B cell (primary cell): ENCODE measurements at regions not wholly inside any gene's neighbourhood (a gene's known extent, or its start where the extent isn't known, plus 50 kb on each side); places are given as distances from the start of the nearest gene placed in this dataset.

Source experiments
- ATAC-seq: fragments of 200-7000 bp; cut with Tn5 transposase; one replicate; pipeline ENCODE4 v1.10.0; 2021; ENCODE audit warnings: low read depth, mild to moderate bottlenecking, moderate number of reproducible peaks, moderate library complexity
- CTCF ChIA-PET: fragments of 350-600 bp; sonication (Branson Sonifier 250); formaldehyde crosslinking; loops from one replicate; lab custom pipeline; 2021; ENCODE audit warnings: antibody characterized with exemption, inconsistent platforms; lab: Charles Lee
- POLR2A ChIA-PET: fragments of 350-600 bp; sonication (Branson Sonifier 250); formaldehyde crosslinking; loops from one replicate; lab custom pipeline; 2021; ENCODE audit warnings: antibody characterized with exemption; lab: Charles Lee
- DNase-seq: peaks from one replicate; pipeline ENCODE4 v3.0.0; 2013
- H2AFZ ChIP-seq: 2 replicates; pipeline ENCODE4 v1.6.1; 2012; ENCODE audit warnings: mild to moderate bottlenecking, low read depth, low read length; ENCODE audit not compliant: insufficient read depth, poor library complexity, severe bottlenecking
- H3K27ac ChIP-seq, 2 donors: 1 replicate in 1 of 2; 2 replicates in 1 of 2; pipeline ENCODE4 v1.5.1; 2012 to 2013; ENCODE audit warnings: low read length in 2 of 2, mild to moderate bottlenecking in 2 of 2, moderate library complexity in 1 of 2
- H3K27me3 ChIP-seq, 4 experiments: fragments of 200-600 bp in 1 of 4; sonication (generic) in 1 of 4; replicated peaks in 1 of 4; 1 replicate in 2 of 4; 2 replicates in 2 of 4; pipeline versions ENCODE4 v1.6.1 to v1.7.0; 2013 to 2016; ENCODE audit warnings: low read length in 3 of 4, mild to moderate bottlenecking in 2 of 4, mixed read lengths in 1 of 4, moderate library complexity in 1 of 4; ENCODE audit not compliant: insufficient read depth in 4 of 4, control insufficient read depth in 3 of 4; ENCODE audit errors: control extremely low read depth in 1 of 4
- H3K36me3 ChIP-seq, 2 experiments: replicated peaks in 1 of 2; 1 replicate in 1 of 2; 2 replicates in 1 of 2; pipeline versions ENCODE4 v1.6.1 to v1.7.1; 2013; ENCODE audit warnings: low read length in 1 of 2; ENCODE audit not compliant: insufficient read depth in 2 of 2, control insufficient read depth in 1 of 2; ENCODE audit errors: control extremely low read depth in 1 of 2, extremely low read depth in 1 of 2
- H3K4me1 ChIP-seq, 2 donors: fragments of 200-600 bp in 1 of 2; sonication (generic) in 1 of 2; 1 replicate in 1 of 2; 2 replicates in 1 of 2; pipeline versions ENCODE4 v1.5.1 to v1.6.1; 2013 to 2017; ENCODE audit warnings: low read length in 2 of 2; ENCODE audit not compliant: control insufficient read depth in 2 of 2, insufficient read depth in 2 of 2
- H3K4me2 ChIP-seq: replicated peaks from 2 replicates; pipeline ENCODE3; 2012; ENCODE audit warnings: mild to moderate bottlenecking, low read depth, low read length; ENCODE audit not compliant: poor library complexity, severe bottlenecking
- H3K4me3 ChIP-seq, 5 experiments: fragments of 200-600 bp in 1 of 5; sonication (generic) in 1 of 5; 1 replicate in 3 of 5; 2 replicates in 2 of 5; pipeline versions ENCODE4 v1.5.1 to v1.7.0; 2011 to 2016; ENCODE audit warnings: low read length in 4 of 5, mild to moderate bottlenecking in 4 of 5, low read depth in 2 of 5, control low read depth in 1 of 5, moderate library complexity in 1 of 5; ENCODE audit not compliant: insufficient read depth in 1 of 5; ENCODE audit errors: control extremely low read depth in 1 of 5, extremely low read depth in 1 of 5
- H3K79me2 ChIP-seq: fragments of 200-600 bp; sonication (generic); one replicate; pipeline ENCODE4 v1.6.0; 2016; ENCODE audit warnings: low read length; ENCODE audit not compliant: control insufficient read depth, insufficient read depth
- H3K9ac ChIP-seq: fragments of 200-600 bp; sonication (generic); 2 replicates; pipeline ENCODE4 v1.6.1; 2017; ENCODE audit warnings: mild to moderate bottlenecking, low read length, moderate library complexity
- H3K9me3 ChIP-seq, 3 donors: one replicate each; pipeline versions ENCODE4 v1.6.1 to v1.7.1; 2013; ENCODE audit warnings: low read length in 2 of 3; ENCODE audit not compliant: control insufficient read depth in 2 of 3, insufficient read depth in 1 of 3; ENCODE audit errors: control extremely low read depth in 1 of 3
- H4K20me1 ChIP-seq: 2 replicates; pipeline ENCODE4 v1.6.0; 2012; ENCODE audit warnings: mild to moderate bottlenecking, low read length; ENCODE audit not compliant: insufficient read depth, control insufficient read depth, poor library complexity, severe bottlenecking
- H3K27ac Mint-ChIP-seq: one replicate; pipeline ENCODE4 v1.8.0; 2021; ENCODE audit warnings: mixed read lengths
- H3K27me3 Mint-ChIP-seq: one replicate; pipeline ENCODE4 v1.8.0; 2021; ENCODE audit warnings: mixed read lengths
- H3K4me1 Mint-ChIP-seq: one replicate; pipeline ENCODE4 v1.8.0; 2021; ENCODE audit warnings: mixed read lengths
- H3K4me3 Mint-ChIP-seq: one replicate; pipeline ENCODE4 v1.8.0; 2021; ENCODE audit warnings: mixed read lengths
- H3K9me3 Mint-ChIP-seq: one replicate; pipeline ENCODE4 v1.8.0; 2022; ENCODE audit warnings: mixed read lengths; ENCODE audit not compliant: insufficient read depth
- EZH2 ChIP-seq: IDR thresholded peaks from 2 replicates; pipeline ENCODE4 v1.6.1; 2012; ENCODE audit warnings: borderline replicate concordance, low read depth, mild to moderate bottlenecking, moderate library complexity, low read length; ENCODE audit not compliant: insufficient read depth, poor library complexity, severe bottlenecking
- whole genome bisulfite sequencing: methylation state at CpG from one replicate; pipeline ENCODE4 v1.1.5; 2013; ENCODE audit warnings: missing lambda C conversion rate; ENCODE audit not compliant: insufficient coverage; 5-methylcytosine and 5-hydroxymethylcytosine counted together
- intact Hi-C: fragments of 100-400 bp; cut with micrococcal nuclease; formaldehyde crosslinking; loops from one replicate; pipeline ENCODE4 v1.10.0; 2022
- TF ChIP-seq, protein P1 (sequence below): fragments of 200-600 bp; IDR thresholded peaks from one replicate; pipeline ENCODE4 v1.8.0; 2022; ENCODE audit warnings: antibody characterized with exemption, mild to moderate bottlenecking

DNA sequence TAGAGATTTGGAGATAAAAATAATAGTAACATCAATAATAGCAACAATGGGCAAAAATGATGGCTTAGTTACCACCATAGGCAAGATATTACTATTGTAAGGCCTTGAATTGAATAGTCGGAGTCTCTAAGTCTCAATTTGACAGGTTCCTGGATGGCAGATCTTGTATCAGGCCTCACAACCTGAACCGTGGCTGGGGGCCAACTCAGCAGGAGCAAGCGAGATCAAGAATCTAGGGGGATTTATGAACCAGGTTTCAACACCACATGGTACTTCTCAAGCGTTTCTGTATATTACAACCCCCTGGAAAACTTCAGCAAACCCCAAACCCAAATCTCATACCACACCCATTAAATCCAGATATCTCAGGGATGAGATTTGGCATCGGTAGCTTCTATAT is 573.8 kb downstream of the LIG4 start:
- Histone ChIP-seq H4K20me1 (no peaks in the 10 kb centered on the region), H2AFZ (no peak overlapping the region), H3K4me1 (no peaks in the 10 kb centered on the region), H3K27ac (no peak overlapping the region), H3K79me2 (no peaks in the 10 kb centered on the region), H3K4me3 (no peak overlapping the region), H3K4me2 (no peak overlapping the region), H3K27me3 (no peaks in the 10 kb centered on the region), H3K9ac (no peak overlapping the region), H3K9me3 (no peaks in the 10 kb centered on the region), H3K36me3 (no peaks in the 10 kb centered on the region)
- intact Hi-C loops: no loop called here
- H3K4me1 Mint-ChIP-seq: no peaks in the 10 kb centered on the region
- no peak for ATAC-seq
- WGBS: 93% methylated on average over 4 of the region's 5 CpGs
- ChIA-PET POLR2A (no interaction called here), CTCF (no interaction called here)
- no peak overlapping the region for H3K4me3 Mint-ChIP-seq
- peaks cover 2% of the 10 kb centered on the region for H3K9me3 Mint-ChIP-seq
- no peak overlapping the region for H3K27ac Mint-ChIP-seq
- no peak for DNase-seq
- no peaks in the 10 kb centered on the region for H3K27me3 Mint-ChIP-seq
- TF ChIP-seq, protein P1, sequence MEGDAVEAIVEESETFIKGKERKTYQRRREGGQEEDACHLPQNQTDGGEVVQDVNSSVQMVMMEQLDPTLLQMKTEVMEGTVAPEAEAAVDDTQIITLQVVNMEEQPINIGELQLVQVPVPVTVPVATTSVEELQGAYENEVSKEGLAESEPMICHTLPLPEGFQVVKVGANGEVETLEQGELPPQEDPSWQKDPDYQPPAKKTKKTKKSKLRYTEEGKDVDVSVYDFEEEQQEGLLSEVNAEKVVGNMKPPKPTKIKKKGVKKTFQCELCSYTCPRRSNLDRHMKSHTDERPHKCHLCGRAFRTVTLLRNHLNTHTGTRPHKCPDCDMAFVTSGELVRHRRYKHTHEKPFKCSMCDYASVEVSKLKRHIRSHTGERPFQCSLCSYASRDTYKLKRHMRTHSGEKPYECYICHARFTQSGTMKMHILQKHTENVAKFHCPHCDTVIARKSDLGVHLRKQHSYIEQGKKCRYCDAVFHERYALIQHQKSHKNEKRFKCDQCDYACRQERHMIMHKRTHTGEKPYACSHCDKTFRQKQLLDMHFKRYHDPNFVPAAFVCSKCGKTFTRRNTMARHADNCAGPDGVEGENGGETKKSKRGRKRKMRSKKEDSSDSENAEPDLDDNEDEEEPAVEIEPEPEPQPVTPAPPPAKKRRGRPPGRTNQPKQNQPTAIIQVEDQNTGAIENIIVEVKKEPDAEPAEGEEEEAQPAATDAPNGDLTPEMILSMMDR: no peak
- no peak for TF ChIP-seq EZH2

GRCh38 chr13:107625648-107626047 is 589.7 kb downstream of the LIG4 start:
- Histone ChIP-seq H3K27ac (no peak overlapping the region), H3K9me3 (no peaks in the 10 kb centered on the region), H4K20me1 (no peaks in the 10 kb centered on the region), H3K4me3 (no peak overlapping the region), H3K4me1 (no peaks in the 10 kb centered on the region), H3K79me2 (no peaks in the 10 kb centered on the region), H3K36me3 (no peaks in the 10 kb centered on the region), H3K27me3 (no peaks in the 10 kb centered on the region), H2AFZ (no peak overlapping the region), H3K4me2 (no peak overlapping the region), H3K9ac (no peak overlapping the region)
- no peak overlapping the region for H3K27ac Mint-ChIP-seq
- H3K4me1 Mint-ChIP-seq: no peaks in the 10 kb centered on the region
- no peak for DNase-seq
- no CpG with 5 or more reads among the region's 3 CpGs for WGBS
- no peak for TF ChIP-seq EZH2
- TF ChIP-seq, protein P1: no peak
- ChIA-PET POLR2A (no interaction called here), CTCF (no interaction called here)
- H3K4me3 Mint-ChIP-seq: no peak overlapping the region
- intact Hi-C loops: no loop called here
- no peaks in the 10 kb centered on the region for H3K27me3 Mint-ChIP-seq
- no peaks in the 10 kb centered on the region for H3K9me3 Mint-ChIP-seq
- no peak for ATAC-seq
